CD4-positive, alpha-beta T cell treated with Interleukin-4 for 4 hours (primary cell): ENCODE measurements at regions not wholly inside any gene's neighbourhood (a gene's known extent, or its start where the extent isn't known, plus 50 kb on each side); places are given as distances from the start of the nearest gene placed in this dataset.
"Not testable (repeated sequence)": the region's sequence is repeated elsewhere in the genome, so short reads cannot be mapped to it uniquely, and the experiment has no call there.

Source experiments
- DNase-seq: peaks from one replicate; pipeline ENCODE4 v3.0.0-alpha.2; 2020

- DNase-seq = no peak
Observed at GRCh38 chr18:78436110-78436509, 543.5 kb upstream of the SALL3 start.

DNA sequence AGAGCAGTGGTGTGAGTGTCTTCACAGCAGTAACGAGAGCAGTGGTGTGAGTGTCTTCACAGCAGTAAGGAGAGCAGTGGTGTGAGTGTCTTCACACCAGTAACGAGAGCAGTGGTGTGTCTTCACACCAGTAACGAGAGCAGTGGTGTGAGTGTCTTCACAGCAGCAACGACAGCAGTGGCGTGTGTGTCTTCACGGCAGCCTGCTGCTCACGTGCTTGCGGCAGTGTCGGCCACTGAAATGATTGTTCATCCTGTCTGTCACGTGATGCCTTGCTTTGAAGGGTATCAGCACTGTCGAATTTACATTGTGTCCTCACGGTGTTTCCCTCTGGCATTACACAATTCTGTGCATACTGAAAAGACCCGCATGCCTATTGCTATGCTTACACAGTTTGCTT lies 541.4 kb upstream of the SALL3 start:
- DNase-seq = not testable (repeated sequence)

DNA sequence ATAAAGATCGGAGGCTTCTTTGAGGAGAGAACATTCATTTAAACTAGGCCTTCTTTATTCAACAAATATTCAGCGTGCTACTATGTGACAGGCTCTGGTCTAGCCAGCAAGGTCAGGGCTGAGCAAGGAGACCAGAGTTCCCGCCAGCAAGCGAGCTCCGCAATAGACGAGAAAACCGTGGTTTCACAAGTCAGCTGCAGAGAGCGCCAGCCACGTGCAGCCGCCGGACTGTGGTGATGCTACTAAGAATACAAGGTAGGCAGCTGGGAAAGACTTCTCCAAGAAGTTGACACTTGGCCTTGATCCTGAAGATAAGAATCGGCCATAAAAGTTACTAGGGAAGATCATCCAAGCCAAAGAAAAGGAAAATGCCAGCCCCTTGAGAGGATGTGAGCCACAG lies 533.7 kb upstream of the SALL3 start:
- DNase-seq = no peak

DNA sequence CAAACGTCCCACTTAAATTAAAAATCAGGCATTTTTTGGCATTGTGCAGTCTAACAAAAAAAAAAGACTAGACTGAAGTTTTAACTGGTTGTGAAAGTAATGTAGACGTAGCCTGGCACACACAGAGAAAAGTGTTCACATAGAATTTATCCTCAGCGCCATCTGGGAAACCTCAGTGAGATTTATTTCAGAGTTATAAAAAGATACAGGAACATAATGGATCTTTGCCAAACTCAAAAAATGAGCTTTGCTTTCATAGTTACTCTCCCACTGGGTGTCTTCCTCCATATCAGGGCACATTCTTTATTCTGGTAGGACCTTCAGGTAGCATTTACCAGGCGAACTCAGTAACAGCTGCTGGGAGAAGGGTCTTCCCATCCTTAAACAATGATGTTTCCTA lies 532.4 kb upstream of the SALL3 start:
- DNase-seq = no peak

DNA sequence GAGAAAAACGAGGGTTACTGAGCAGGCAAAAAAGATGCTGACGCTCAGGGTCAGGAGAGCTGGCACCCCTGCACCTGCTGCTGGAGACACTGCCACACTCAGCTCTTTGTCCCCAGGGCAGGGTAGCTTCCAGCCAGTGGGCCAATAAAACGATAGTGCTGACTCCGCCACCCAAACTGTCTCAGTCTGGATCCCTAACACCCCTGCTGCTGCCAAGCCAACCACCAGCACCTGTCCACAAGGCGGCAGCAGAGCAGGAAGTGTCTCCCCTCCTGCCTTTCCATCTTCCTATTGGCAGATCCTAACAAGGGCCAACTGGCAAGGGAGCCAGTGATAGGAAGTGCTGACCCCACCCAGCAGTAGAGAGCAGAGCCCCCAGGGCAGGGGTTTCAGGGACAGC lies 531.5 kb upstream of the SALL3 start:
- no peak for DNase-seq

GRCh38 chr18:78448591-78448990 lies 531.0 kb upstream of the SALL3 start:
- DNase-seq = no peak

DNA sequence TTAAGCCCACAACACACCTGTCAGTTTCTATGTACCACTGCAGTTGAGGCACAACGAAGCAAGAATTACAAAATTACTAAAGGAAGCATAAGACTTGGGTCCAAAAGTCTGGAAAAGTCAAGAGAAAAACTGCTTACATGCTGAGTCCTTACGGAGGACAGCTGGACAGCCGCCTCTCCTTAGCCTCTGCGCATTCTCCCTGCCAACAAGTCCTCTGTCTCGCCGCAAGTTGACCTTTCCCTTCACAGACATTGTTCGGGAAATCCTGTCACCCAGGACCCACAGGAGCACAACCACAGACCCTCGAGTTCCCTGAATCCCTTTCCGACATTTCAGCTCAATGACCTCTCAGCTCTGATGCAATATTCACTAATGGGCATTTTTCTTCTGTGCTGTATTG lies 525.4 kb upstream of the SALL3 start:
- no peak for DNase-seq

DNA sequence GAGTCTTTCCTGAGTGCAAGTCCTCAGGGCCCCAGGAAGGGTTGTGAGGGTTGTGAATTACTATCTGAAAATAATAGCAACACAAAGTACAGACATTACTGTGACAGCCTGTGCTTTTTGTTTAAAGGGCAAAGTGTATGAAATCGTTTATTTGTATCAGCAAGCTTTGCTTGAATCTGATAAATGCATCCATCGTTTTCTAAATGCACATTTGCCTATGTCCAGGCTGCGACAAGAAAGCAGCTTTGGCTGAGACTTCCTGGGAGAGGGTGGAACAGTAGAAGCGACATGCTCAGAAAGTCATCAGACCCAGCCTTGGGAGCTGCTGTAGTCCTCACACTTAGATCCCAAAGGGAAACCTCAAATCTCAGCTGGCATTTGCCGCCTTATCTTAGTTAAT lies 524.2 kb upstream of the SALL3 start:
- no peak for DNase-seq

- no peak for DNase-seq
Observed at GRCh38 chr18:78457011-78457410, 522.6 kb upstream of the SALL3 start.

DNA sequence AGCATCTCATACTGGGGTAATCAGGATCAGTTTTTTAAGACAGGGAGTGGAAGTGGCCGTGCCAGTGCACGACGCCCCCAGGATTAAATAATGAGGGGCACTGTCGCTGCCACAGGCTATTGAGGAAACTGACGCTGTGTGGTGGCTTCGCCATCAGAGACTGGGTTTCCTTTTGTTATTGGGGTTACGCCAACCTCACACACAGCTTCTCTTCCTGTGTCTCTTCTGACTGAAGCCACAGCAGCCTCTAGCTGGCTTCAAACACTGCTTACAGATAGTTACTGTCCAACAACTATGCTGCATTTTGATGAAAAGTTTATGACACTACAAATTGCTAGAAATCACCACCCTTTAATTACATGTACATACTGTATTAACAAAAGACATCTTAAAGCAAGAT lies 521.9 kb upstream of the SALL3 start:
- no peak for DNase-seq

- no peak for DNase-seq
Observed at GRCh38 chr18:78458356-78458755, 521.3 kb upstream of the SALL3 start.

- DNase-seq = no peak
Observed at GRCh38 chr18:78459668-78460067, 520.0 kb upstream of the SALL3 start.

DNA sequence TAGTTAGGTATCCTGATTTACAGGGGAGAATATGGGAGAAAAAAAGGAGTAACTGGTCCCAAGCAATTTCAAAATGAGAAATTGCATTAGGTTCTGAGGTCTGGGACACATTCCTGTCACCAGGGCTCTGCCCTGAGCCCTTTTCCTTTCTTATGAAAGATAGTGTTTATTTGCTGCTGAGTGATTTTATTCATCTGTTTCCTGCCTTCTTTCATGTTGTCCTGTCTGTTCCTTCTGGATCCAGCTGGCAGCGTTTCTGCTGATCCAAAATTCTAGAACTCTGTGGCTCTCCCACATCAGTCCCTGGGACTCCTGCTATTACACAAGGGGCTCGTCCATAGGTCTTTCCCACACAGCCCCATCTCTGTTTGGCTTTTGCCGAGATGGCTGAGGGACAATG lies 519.1 kb upstream of the SALL3 start:
- no peak for DNase-seq

DNA sequence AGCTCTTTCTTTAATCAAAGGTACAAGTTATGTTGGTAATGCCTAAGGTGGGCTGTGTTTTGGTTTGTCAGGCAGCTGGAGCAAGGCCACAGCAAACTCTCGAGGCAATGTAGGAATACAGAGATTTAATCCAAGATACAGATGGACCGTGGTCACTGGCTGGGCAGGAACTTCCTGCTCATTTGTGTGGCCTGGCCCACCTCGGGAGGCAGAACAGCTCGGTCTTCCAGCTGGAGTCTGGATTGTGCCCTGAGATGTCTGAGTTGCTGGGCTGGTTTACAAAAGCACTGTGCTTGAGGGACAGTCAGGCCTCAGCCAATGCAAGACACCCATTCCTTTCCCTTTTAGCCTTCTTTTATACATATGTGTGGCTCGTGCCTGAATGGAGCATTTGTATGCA lies 506.1 kb upstream of the SALL3 start:
- DNase-seq = no peak

GRCh38 chr18:78477840-78478239 lies 501.8 kb upstream of the SALL3 start:
- DNase-seq = no peak

DNA sequence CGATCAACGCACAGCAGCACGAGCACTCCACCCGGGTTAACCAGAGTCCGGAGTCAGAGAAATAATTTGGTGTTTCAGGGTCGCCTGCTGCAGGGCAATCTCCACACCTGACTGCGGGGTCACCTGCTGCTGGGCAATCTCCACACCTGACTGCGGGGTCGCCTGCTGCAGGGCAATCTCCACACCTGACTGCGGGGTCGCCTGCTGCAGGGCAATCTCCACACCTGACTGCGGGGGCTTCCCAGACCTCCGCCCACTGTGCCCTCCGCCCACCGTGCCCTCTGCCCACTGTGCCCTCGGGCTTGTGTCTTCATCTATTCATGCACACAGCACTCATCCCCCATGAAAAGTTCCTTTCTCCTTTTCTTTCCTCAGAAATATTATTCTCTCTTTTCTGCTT lies 500.2 kb upstream of the SALL3 start:
- DNase-seq = no peak

GRCh38 chr18:78480262-78481054 lies 499.2 kb upstream of the SALL3 start:
- DNase-seq = no peak

DNA sequence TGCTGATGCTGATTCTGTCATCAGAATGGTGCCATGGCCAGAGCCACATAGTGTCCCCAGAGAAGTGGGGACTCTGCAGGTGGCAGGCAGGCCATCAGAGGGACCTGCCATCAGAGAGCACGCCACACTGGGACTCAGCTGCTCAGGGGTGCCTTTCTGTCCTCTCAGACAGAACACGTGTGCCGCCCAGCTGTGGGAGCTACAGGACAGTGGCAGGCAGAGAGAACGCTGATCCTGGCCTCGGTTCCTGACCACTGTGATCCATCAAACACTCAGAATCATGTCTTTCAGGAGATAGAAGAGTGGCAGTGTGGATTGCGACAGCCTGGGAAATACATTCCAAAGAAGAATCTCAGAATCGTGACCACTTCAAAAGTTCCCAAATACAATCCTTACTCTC lies 497.2 kb upstream of the SALL3 start:
- no peak for DNase-seq

GRCh38 chr18:78487649-78488048 lies 492.0 kb upstream of the SALL3 start:
- no peak for DNase-seq

GRCh38 chr18:78492064-78492812 lies 487.4 kb upstream of the SALL3 start:
- no peak for DNase-seq

DNA sequence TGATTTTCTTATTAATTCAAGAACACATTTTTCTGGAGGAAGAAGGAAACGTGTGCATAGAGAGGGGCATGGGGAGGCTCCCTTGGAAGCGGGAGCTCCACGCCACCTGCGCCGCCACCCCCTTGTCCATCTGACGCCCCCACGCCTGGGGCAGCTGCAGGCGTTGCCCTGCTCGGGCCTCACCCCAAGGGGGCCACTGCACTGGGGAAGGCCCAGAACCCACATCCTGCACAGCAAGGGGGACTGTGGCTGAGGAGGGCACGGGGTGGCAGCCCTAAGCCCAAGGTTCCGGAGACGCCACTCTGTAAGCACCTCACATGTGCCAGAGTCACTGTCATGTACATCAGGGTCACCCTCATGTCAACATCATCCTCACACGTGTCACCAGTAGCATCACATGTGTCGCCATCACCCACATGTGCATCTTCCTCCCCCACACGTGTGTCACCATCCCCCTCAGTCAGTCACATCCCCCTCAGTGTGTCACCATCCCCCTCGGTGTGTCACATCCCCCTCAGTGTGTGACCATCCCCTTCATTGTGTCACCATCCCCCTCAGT lies 486.7 kb upstream of the SALL3 start:
- DNase-seq = no peak

- not testable (repeated sequence) for DNase-seq
Observed at GRCh38 chr18:78493490-78493889, 486.1 kb upstream of the SALL3 start.

GRCh38 chr18:78494204-78495085 lies 485.2 kb upstream of the SALL3 start:
- DNase-seq = no peak
